Body of pancreas (tissue), 4 donors: ENCODE measurements at regions not wholly inside any gene's neighbourhood (a gene's known extent, or its start where the extent isn't known, plus 50 kb on each side); places are given as distances from the start of the nearest gene placed in this dataset.

Experiments
- POLR2A ChIP-seq, 3 donors: fragments of 450-650 bp; IDR thresholded peaks; one replicate each; pipeline ENCODE4 v1.6.1; 2016; ENCODE audit warnings: antibody characterized with exemption in 3 of 3, mild to moderate bottlenecking in 2 of 3
- TF ChIP-seq, protein P1 (sequence below), 7 experiments: fragments of 450-650 bp in 4 of 7; fragments of 200-600 bp in 3 of 7; sonication (generic) in 3 of 7; IDR thresholded peaks; one replicate each; pipeline ENCODE4 v1.5.1; 2016 to 2019; ENCODE audit warnings: antibody characterized with exemption in 7 of 7

DNA sequence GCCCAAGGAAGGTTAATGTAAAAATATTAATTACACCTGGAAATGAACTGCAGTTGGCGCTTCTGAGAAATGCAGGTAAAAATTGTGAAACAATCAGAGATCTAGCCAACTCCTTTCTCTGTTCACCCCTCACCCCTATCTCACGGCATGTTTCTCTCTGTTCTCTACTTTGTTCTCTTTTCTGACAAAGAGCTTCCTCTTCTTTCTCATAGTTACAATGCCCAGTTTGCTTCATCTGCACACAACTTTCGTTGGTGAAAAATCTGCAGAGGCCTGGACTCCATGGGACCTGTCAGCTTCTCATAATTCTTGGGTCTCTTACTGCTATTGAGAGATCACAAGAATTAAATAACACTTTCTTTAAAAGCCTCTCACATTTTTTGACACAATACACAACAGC, 212.9 kb upstream of the LRRN1 start:
- TF ChIP-seq, protein P1, sequence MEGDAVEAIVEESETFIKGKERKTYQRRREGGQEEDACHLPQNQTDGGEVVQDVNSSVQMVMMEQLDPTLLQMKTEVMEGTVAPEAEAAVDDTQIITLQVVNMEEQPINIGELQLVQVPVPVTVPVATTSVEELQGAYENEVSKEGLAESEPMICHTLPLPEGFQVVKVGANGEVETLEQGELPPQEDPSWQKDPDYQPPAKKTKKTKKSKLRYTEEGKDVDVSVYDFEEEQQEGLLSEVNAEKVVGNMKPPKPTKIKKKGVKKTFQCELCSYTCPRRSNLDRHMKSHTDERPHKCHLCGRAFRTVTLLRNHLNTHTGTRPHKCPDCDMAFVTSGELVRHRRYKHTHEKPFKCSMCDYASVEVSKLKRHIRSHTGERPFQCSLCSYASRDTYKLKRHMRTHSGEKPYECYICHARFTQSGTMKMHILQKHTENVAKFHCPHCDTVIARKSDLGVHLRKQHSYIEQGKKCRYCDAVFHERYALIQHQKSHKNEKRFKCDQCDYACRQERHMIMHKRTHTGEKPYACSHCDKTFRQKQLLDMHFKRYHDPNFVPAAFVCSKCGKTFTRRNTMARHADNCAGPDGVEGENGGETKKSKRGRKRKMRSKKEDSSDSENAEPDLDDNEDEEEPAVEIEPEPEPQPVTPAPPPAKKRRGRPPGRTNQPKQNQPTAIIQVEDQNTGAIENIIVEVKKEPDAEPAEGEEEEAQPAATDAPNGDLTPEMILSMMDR (IDR thresholded peaks at IDR 0.05), result no peak
- no peak for TF ChIP-seq POLR2A (IDR thresholded peaks at IDR 0.05)
